PC-9 (cell line): ENCODE measurements at regions not wholly inside any gene's neighbourhood (a gene's known extent, or its start where the extent isn't known, plus 50 kb on each side); places are given as distances from the start of the nearest gene placed in this dataset.
A peak's percentile ranks its signal among the peaks of the same experiment; 100 is the strongest.

Experiments used
- BruUV-seq: library from RNA; stranded (reverse); fragments of 400-500 nt; replicated peaks from 2 replicates; lab custom pipeline; 2021; lab: Mats Ljungman, UMichigan
- CTCF ChIA-PET: fragments of 300-600 bp; sonication (Branson Sonifier 250); formaldehyde crosslinking; loops from one replicate; lab custom pipeline; 2022; ENCODE audit warnings: antibody characterized with exemption; lab: Charles Lee
- POLR2A ChIA-PET: fragments of 300-600 bp; sonication (Branson Sonifier 250); formaldehyde crosslinking; loops from one replicate; lab custom pipeline; 2022; ENCODE audit warnings: antibody characterized with exemption; ENCODE audit not compliant: unreplicated experiment; lab: Charles Lee
- DNase-seq, 2 experiments: peaks; one replicate each; pipeline versions ENCODE4 v3.0.0 to v3.0.0-alpha.2; 2015 to 2022; ENCODE audit warnings: mixed read lengths in 1 of 2
- H2AFZ ChIP-seq: fragments of 200-600 bp; sonication (generic); 2 replicates; pipeline ENCODE4 v1.8.1; 2017; ENCODE audit warnings: antibody characterized with exemption
- H3F3A ChIP-seq: fragments of 200-600 bp; sonication (generic); 2 replicates; pipeline ENCODE4 v1.8.1; 2017; ENCODE audit warnings: antibody characterized with exemption, mild to moderate bottlenecking, low read depth; ENCODE audit not compliant: insufficient read depth
- H3K27ac ChIP-seq: fragments of 200-600 bp; sonication (generic); 2 replicates; pipeline ENCODE4 v1.6.1; 2016; ENCODE audit warnings: mixed run types
- H3K27me3 ChIP-seq: fragments of 200-600 bp; sonication (generic); 2 replicates; pipeline ENCODE4 v1.6.1; 2016; ENCODE audit warnings: low read depth, mixed run types; ENCODE audit not compliant: insufficient read depth
- H3K36me3 ChIP-seq: fragments of 200-600 bp; sonication (generic); 2 replicates; pipeline ENCODE4 v1.6.1; 2016; ENCODE audit warnings: low read depth, mixed run types
- H3K4me1 ChIP-seq: fragments of 200-600 bp; sonication (generic); replicated peaks from 2 replicates; pipeline ENCODE4 v1.6.1; 2016; ENCODE audit warnings: mixed run types; ENCODE audit not compliant: insufficient read depth
- H3K4me2 ChIP-seq: fragments of 200-600 bp; sonication (generic); 2 replicates; pipeline ENCODE4 v1.6.1; 2017; ENCODE audit warnings: mixed run types
- H3K4me3 ChIP-seq: fragments of 200-600 bp; sonication (generic); 2 replicates; pipeline ENCODE4 v1.6.1; 2016; ENCODE audit warnings: mixed run types
- H3K79me2 ChIP-seq: fragments of 200-600 bp; sonication (generic); 2 replicates; pipeline ENCODE4 v1.6.1; 2017; ENCODE audit warnings: low read depth, mixed run types
- H3K9me2 ChIP-seq: fragments of 200-600 bp; sonication (generic); 2 replicates; pipeline ENCODE4 v1.8.1; 2017; ENCODE audit warnings: mild to moderate bottlenecking; ENCODE audit not compliant: insufficient read depth
- H3K9me3 ChIP-seq: fragments of 200-600 bp; sonication (generic); 2 replicates; pipeline ENCODE4 v1.8.1; 2016; ENCODE audit warnings: low read depth; ENCODE audit not compliant: insufficient read depth
- H4K20me1 ChIP-seq: fragments of 200-600 bp; sonication (generic); 2 replicates; pipeline ENCODE4 v1.8.1; 2017; ENCODE audit not compliant: insufficient read depth
- CTCF ChIP-seq: fragments of 200-600 bp; sonication (generic); conservative IDR thresholded peaks from 2 replicates; pipeline ENCODE4 v1.6.1; 2017; ENCODE audit warnings: mixed run types, antibody characterized with exemption, mild to moderate bottlenecking, moderate library complexity
- EZH2 ChIP-seq: fragments of 200-600 bp; sonication (generic); IDR thresholded peaks from 2 replicates; pipeline ENCODE4 v1.8.0; 2017; ENCODE audit warnings: antibody characterized with exemption, low read depth
- intact Hi-C: fragments of 100-400 bp; cut with micrococcal nuclease; formaldehyde crosslinking; loops from one replicate; pipeline ENCODE4 v1.10.0; 2022; ENCODE audit not compliant: unreplicated experiment

- H3K4me3 ChIP-seq: no peak overlapping the region
- BruUV-seq: no TSS peak
- DNase-seq: no peak
- H3K36me3 ChIP-seq: no peaks in the 10 kb centered on the region
- no peaks in the 10 kb centered on the region for H3K4me1 ChIP-seq
- H3K9me2 ChIP-seq: no peaks in the 10 kb centered on the region
- no peaks in the 10 kb centered on the region for H3K79me2 ChIP-seq
- no peak overlapping the region for H3K27ac ChIP-seq
- no peak overlapping the region for H2AFZ ChIP-seq
- no peak for TF ChIP-seq EZH2
- TF ChIP-seq CTCF: no peak
- ChIA-PET POLR2A (no interaction called here), CTCF (no interaction called here)
- H4K20me1 ChIP-seq: no peaks in the 10 kb centered on the region
- H3F3A ChIP-seq: no peaks in the 10 kb centered on the region
- no peak overlapping the region for H3K4me2 ChIP-seq
- no peaks in the 10 kb centered on the region for H3K27me3 ChIP-seq
- H3K9me3 ChIP-seq: no peaks in the 10 kb centered on the region
- intact Hi-C loops: no loop called here
Observed at GRCh38 chr10:64040781-64041180, 519.6 kb downstream of the REEP3 start.

GRCh38 chr10:64041185-64041988 lies 520.2 kb downstream of the REEP3 start:
- Histone ChIP-seq H2AFZ (no peak overlapping the region), H3K4me1 (no peaks in the 10 kb centered on the region), H3K27ac (no peak overlapping the region), H3K4me3 (no peak overlapping the region), H3K36me3 (no peaks in the 10 kb centered on the region), H4K20me1 (no peaks in the 10 kb centered on the region), H3K9me3 (no peaks in the 10 kb centered on the region), H3K79me2 (no peaks in the 10 kb centered on the region), H3K9me2 (no peaks in the 10 kb centered on the region), H3F3A (no peaks in the 10 kb centered on the region), H3K27me3 (no peaks in the 10 kb centered on the region), H3K4me2 (no peak overlapping the region)
- POLR2A ChIA-PET: no interaction called here
- intact Hi-C loops: no loop called here
- no TSS peak for BruUV-seq
- CTCF ChIA-PET: no interaction called here
- TF ChIP-seq CTCF (peak; percentile 97), EZH2 (no peak)
- DNase-seq: peak; percentile 37 to 43

- Histone ChIP-seq H3K9me3 (no peaks in the 10 kb centered on the region), H3K79me2 (no peaks in the 10 kb centered on the region), H2AFZ (no peak overlapping the region), H3K9me2 (no peaks in the 10 kb centered on the region), H3K4me3 (no peak overlapping the region), H3K4me2 (no peak overlapping the region), H3F3A (no peaks in the 10 kb centered on the region), H3K27me3 (no peaks in the 10 kb centered on the region), H3K4me1 (no peaks in the 10 kb centered on the region), H3K27ac (no peak overlapping the region), H3K36me3 (no peaks in the 10 kb centered on the region), H4K20me1 (no peaks in the 10 kb centered on the region)
- ChIA-PET POLR2A (no interaction called here), CTCF (no interaction called here)
- intact Hi-C loops: no loop called here
- BruUV-seq: no TSS peak
- DNase-seq: no peak
- TF ChIP-seq EZH2: no peak
- no peak for TF ChIP-seq CTCF
Observed at GRCh38 chr10:64041989-64042490, 520.8 kb downstream of the REEP3 start.
